GM12891 (cell line): ENCODE measurements at regions not wholly inside any gene's neighbourhood (a gene's known extent, or its start where the extent isn't known, plus 50 kb on each side); places are given as distances from the start of the nearest gene placed in this dataset.

Experiments
- POLR2A ChIP-seq: IDR thresholded peaks from 2 replicates; pipeline ENCODE4 v1.6.1; 2011; ENCODE audit warnings: low read depth, low read length, control low read depth
- POLR2AphosphoS5 ChIP-seq: IDR thresholded peaks from 2 replicates; pipeline ENCODE4 v1.6.1; 2011; ENCODE audit warnings: low read depth, low read length, control low read depth
- TAF1 ChIP-seq: IDR thresholded peaks from 2 replicates; pipeline ENCODE4 v1.6.1; 2011; ENCODE audit warnings: low read depth, low read length, control low read depth

GRCh38 chr9:25857147-25857546 is 178.9 kb upstream of the TUSC1 start:
- no peak for TF ChIP-seq POLR2A
- no peak for TF ChIP-seq TAF1
- no peak for TF ChIP-seq POLR2AphosphoS5
